Urothelium cell line (cell line): ENCODE measurements at regions not wholly inside any gene's neighbourhood (a gene's known extent, or its start where the extent isn't known, plus 50 kb on each side); places are given as distances from the start of the nearest gene placed in this dataset.

ENCODE experiments used
- DNase-seq: peaks from one replicate; pipeline ENCODE4 v3.0.0; 2011; ENCODE audit warnings: low spot score, mixed read lengths
- FAIRE-seq: peaks from 2 replicates; lab custom pipeline; 2011; peaks lifted over from hg19 to GRCh38; lab: Jason Lieb, UNC

GRCh38 chr15:94602754-94603470 lies 371.6 kb downstream of the MCTP2 start:
- DNase-seq (no peak), FAIRE-seq (no peak)

GRCh38 chr15:94606286-94606685 lies 374.9 kb downstream of the MCTP2 start:
- FAIRE-seq (no peak), DNase-seq (no peak)

- DNase-seq (no peak), FAIRE-seq (no peak)
Measured at GRCh38 chr15:94607176-94607654, 375.9 kb downstream of the MCTP2 start.

- FAIRE-seq (no peak), DNase-seq (no peak)
Measured at GRCh38 chr15:94610069-94610468, 378.7 kb downstream of the MCTP2 start.

- FAIRE-seq (peak; percentile 62), DNase-seq (no peak)
Measured at GRCh38 chr15:94610485-94610884, 379.1 kb downstream of the MCTP2 start.

- FAIRE-seq (no peak), DNase-seq (no peak)
Measured at GRCh38 chr15:94611656-94612055, 380.3 kb downstream of the MCTP2 start.

GRCh38 chr15:94615688-94616087 lies 384.3 kb downstream of the MCTP2 start:
- DNase-seq (no peak), FAIRE-seq (no peak)

- no peak for FAIRE-seq
Measured at GRCh38 chr15:94620632-94621031, 389.3 kb downstream of the MCTP2 start.

GRCh38 chr15:94621736-94622135 lies 390.4 kb downstream of the MCTP2 start:
- DNase-seq (no peak), FAIRE-seq (no peak)

More at GRCh38 chr15:94620632-94621031, 389.3 kb downstream of the MCTP2 start:
- DNase-seq: no peak

- no peak for DNase-seq
- no peak for FAIRE-seq
Measured at GRCh38 chr15:94626949-94627348, 395.6 kb downstream of the MCTP2 start.

GRCh38 chr15:94631608-94632007 lies 400.2 kb downstream of the MCTP2 start:
- DNase-seq (no peak), FAIRE-seq (no peak)

- DNase-seq (no peak), FAIRE-seq (no peak)
Measured at GRCh38 chr15:94638183-94638582, 406.8 kb downstream of the MCTP2 start.

GRCh38 chr15:94639701-94640100 lies 408.3 kb downstream of the MCTP2 start:
- FAIRE-seq: no peak
- DNase-seq: no peak

GRCh38 chr15:94644433-94644832 lies 413.1 kb downstream of the MCTP2 start:
- DNase-seq (no peak), FAIRE-seq (no peak)

GRCh38 chr15:94653071-94653470 lies 421.7 kb downstream of the MCTP2 start:
- DNase-seq: no peak
- FAIRE-seq: no peak

- no peak for DNase-seq
- FAIRE-seq: no peak
Measured at GRCh38 chr15:94655249-94655880, 424.0 kb downstream of the MCTP2 start.

GRCh38 chr15:94665676-94666441 lies 434.5 kb downstream of the MCTP2 start:
- no peak for FAIRE-seq
- no peak for DNase-seq

- FAIRE-seq: no peak
- no peak for DNase-seq
Measured at GRCh38 chr15:94666553-94666952, 435.2 kb downstream of the MCTP2 start.

- no peak for DNase-seq
- FAIRE-seq: peak; percentile 90
Measured at GRCh38 chr15:94667109-94667508, 435.7 kb downstream of the MCTP2 start.

- FAIRE-seq: no peak
Measured at GRCh38 chr15:94670438-94671034, 439.2 kb downstream of the MCTP2 start.

GRCh38 chr15:94671858-94672532 lies 440.6 kb downstream of the MCTP2 start:
- FAIRE-seq (no peak), DNase-seq (peak; percentile 20)

More at GRCh38 chr15:94670438-94671034, 439.2 kb downstream of the MCTP2 start:
- peak; percentile 43 for DNase-seq
